ENCODE measurements at regions not wholly inside any gene's neighbourhood (a gene's known extent, or its start where the extent isn't known, plus 50 kb on each side); places are given as distances from the start of the nearest gene placed in this dataset.

- DNase-seq (ENCODE audit: insufficient read length, low spot score) = no peak
- TF ChIP-seq PAX5 (IDR thresholded peaks at IDR 0.05; ENCODE audit: insufficient read depth, low read length, severe bottlenecking) = no peak
- no peak for TF ChIP-seq TAF1 (IDR thresholded peaks at IDR 0.05; ENCODE audit: low read depth, low read length)
- no peak for TF ChIP-seq POLR2A (IDR thresholded peaks at IDR 0.05; ENCODE audit: low read depth, low read length)
- TF ChIP-seq POU2F2 (IDR thresholded peaks at IDR 0.05; ENCODE audit: low read depth, low read length) = no peak
- no peak for TF ChIP-seq POLR2AphosphoS5 (IDR thresholded peaks at IDR 0.05; ENCODE audit: low read depth, low read length)
- TF ChIP-seq SPI1 (IDR thresholded peaks at IDR 0.05; ENCODE audit: low read depth, low read length) = no peak
- no peak for FAIRE-seq
Observed at GRCh38 chr1:4404854-4405590, 249.4 kb upstream of the AJAP1 start.

DNA sequence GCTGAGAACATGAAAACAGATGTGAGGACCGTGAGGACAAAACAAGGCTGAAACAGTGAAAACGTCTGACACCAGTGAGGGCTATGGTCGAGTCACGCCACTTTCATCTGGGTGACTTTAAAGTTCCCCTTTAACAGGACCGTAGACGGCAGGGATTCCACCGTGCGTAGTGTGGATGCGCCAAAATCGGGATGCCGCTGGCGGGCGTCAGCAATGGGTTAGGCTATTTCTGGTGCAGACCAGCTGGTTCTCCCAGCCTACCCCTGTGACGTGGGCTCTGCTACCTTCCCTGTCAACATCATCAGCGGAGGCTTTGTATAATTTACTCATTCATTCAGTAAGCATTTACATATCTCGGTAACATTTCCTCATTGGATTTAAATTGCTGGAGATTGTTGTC, 246.6 kb upstream of the AJAP1 start:
- DNase-seq (ENCODE audit: insufficient read length, low spot score) (no peak), FAIRE-seq (no peak)
- TF ChIP-seq PAX5 (IDR thresholded peaks at IDR 0.05; ENCODE audit: insufficient read depth, low read length, severe bottlenecking) (no peak), POLR2AphosphoS5 (IDR thresholded peaks at IDR 0.05; ENCODE audit: low read depth, low read length) (no peak), SPI1 (IDR thresholded peaks at IDR 0.05; ENCODE audit: low read depth, low read length) (no peak), TAF1 (IDR thresholded peaks at IDR 0.05; ENCODE audit: low read depth, low read length) (no peak), POLR2A (IDR thresholded peaks at IDR 0.05; ENCODE audit: low read depth, low read length) (no peak), POU2F2 (IDR thresholded peaks at IDR 0.05; ENCODE audit: low read depth, low read length) (no peak)

- FAIRE-seq (no peak), DNase-seq (ENCODE audit: insufficient read length, low spot score) (no peak)
- TF ChIP-seq POLR2AphosphoS5 (IDR thresholded peaks at IDR 0.05; ENCODE audit: low read depth, low read length) (no peak), TAF1 (IDR thresholded peaks at IDR 0.05; ENCODE audit: low read depth, low read length) (no peak), POLR2A (IDR thresholded peaks at IDR 0.05; ENCODE audit: low read depth, low read length) (no peak), PAX5 (IDR thresholded peaks at IDR 0.05; ENCODE audit: insufficient read depth, low read length, severe bottlenecking) (no peak), POU2F2 (IDR thresholded peaks at IDR 0.05; ENCODE audit: low read depth, low read length) (no peak), SPI1 (IDR thresholded peaks at IDR 0.05; ENCODE audit: low read depth, low read length) (no peak)
Observed at GRCh38 chr1:4408380-4408779, 246.0 kb upstream of the AJAP1 start.

GRCh38 chr1:4411862-4412261, 242.5 kb upstream of the AJAP1 start:
- FAIRE-seq (no peak), DNase-seq (ENCODE audit: insufficient read length, low spot score) (no peak)
- TF ChIP-seq TAF1 (IDR thresholded peaks at IDR 0.05; ENCODE audit: low read depth, low read length) = no peak
- no peak for TF ChIP-seq POLR2AphosphoS5 (IDR thresholded peaks at IDR 0.05; ENCODE audit: low read depth, low read length)
- no peak for TF ChIP-seq SPI1 (IDR thresholded peaks at IDR 0.05; ENCODE audit: low read depth, low read length)
- no peak for TF ChIP-seq PAX5 (IDR thresholded peaks at IDR 0.05; ENCODE audit: insufficient read depth, low read length, severe bottlenecking)
- no peak for TF ChIP-seq POU2F2 (IDR thresholded peaks at IDR 0.05; ENCODE audit: low read depth, low read length)
- TF ChIP-seq POLR2A (IDR thresholded peaks at IDR 0.05; ENCODE audit: low read depth, low read length) = no peak

- FAIRE-seq (no peak), DNase-seq (ENCODE audit: insufficient read length, low spot score) (no peak)
- no peak for TF ChIP-seq SPI1 (IDR thresholded peaks at IDR 0.05; ENCODE audit: low read depth, low read length)
Observed at GRCh38 chr1:4415476-4415875, 238.9 kb upstream of the AJAP1 start.

GRCh38 chr1:4416189-4416588, 238.2 kb upstream of the AJAP1 start:
- DNase-seq (ENCODE audit: insufficient read length, low spot score) (no peak), FAIRE-seq (no peak)
- TF ChIP-seq POU2F2 (IDR thresholded peaks at IDR 0.05; ENCODE audit: low read depth, low read length) = no peak
- no peak for TF ChIP-seq SPI1 (IDR thresholded peaks at IDR 0.05; ENCODE audit: low read depth, low read length)

DNA sequence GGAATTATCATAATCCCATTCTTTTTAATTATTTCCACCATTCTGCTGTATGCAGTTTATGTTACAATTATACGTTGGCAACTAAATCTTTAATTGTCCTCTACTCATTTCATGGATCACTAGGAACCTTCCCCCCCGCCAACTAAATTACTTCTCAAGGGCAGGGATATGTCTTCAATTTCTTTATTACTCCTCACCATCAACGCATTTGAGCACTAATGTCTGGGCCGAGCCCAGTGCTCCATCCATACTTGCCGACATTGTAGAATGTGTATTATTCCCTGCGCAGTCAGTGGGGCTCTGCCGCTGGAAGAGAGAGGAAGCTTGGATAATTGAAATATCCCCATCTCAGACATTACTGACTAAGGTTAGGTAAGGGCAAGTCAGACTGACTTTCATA, 236.4 kb upstream of the AJAP1 start:
- TF ChIP-seq POU2F2 (IDR thresholded peaks at IDR 0.05; ENCODE audit: low read depth, low read length) (no peak), PAX5 (IDR thresholded peaks at IDR 0.05; ENCODE audit: insufficient read depth, low read length, severe bottlenecking) (no peak), POLR2A (IDR thresholded peaks at IDR 0.05; ENCODE audit: low read depth, low read length) (no peak), POLR2AphosphoS5 (IDR thresholded peaks at IDR 0.05; ENCODE audit: low read depth, low read length) (no peak), SPI1 (IDR thresholded peaks at IDR 0.05; ENCODE audit: low read depth, low read length) (no peak), TAF1 (IDR thresholded peaks at IDR 0.05; ENCODE audit: low read depth, low read length) (no peak)
- DNase-seq (ENCODE audit: insufficient read length, low spot score) = no peak
- no peak for FAIRE-seq

- TF ChIP-seq TAF1 (IDR thresholded peaks at IDR 0.05; ENCODE audit: low read depth, low read length) (no peak), POLR2A (IDR thresholded peaks at IDR 0.05; ENCODE audit: low read depth, low read length) (no peak)
- DNase-seq (ENCODE audit: insufficient read length, low spot score) (no peak), FAIRE-seq (no peak)
Observed at GRCh38 chr1:4421986-4422385, 232.4 kb upstream of the AJAP1 start.

DNA sequence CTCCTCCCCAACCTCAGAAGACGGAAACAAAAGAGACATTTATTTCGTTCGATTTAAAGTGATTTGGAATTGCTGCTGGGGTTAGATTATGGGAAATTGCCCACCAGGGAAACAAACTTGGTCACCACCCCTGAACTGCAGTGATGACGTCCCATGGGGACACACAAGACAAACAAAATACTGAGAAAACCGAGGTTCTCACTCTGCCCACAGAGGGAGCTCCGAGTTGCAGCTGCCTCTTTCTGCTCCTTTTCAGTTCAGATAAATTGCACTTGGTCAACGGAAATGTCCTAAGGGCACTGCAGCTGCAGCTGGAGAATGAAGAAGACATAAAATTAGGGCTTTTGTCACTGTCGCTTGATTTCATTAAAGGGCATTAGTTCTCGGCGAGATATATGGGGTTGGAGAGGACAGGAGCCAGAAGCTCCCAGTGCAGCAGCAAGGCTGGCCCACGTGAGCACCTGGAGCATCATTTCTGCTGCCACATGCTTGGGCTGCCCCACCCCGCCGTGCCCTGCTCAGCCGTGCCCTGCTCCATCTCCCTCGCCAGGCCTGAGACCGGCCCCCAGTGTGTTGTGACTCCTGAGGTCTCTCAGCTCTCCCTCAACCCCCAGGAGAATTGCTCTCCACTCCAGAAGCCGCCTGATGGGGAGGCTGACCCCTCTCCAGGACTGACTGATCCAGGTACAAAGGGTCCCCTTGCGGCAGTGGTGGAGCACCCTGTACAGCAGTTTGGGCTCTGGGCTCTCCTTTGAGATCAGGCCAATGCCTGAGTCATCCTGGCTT, 231.7 kb upstream of the AJAP1 start:
- no peak for DNase-seq (ENCODE audit: insufficient read length, low spot score)
- TF ChIP-seq POLR2A (IDR thresholded peaks at IDR 0.05; ENCODE audit: low read depth, low read length) (no peak), TAF1 (IDR thresholded peaks at IDR 0.05; ENCODE audit: low read depth, low read length) (no peak), POLR2AphosphoS5 (IDR thresholded peaks at IDR 0.05; ENCODE audit: low read depth, low read length) (no peak), PAX5 (IDR thresholded peaks at IDR 0.05; ENCODE audit: insufficient read depth, low read length, severe bottlenecking) (no peak), SPI1 (IDR thresholded peaks at IDR 0.05; ENCODE audit: low read depth, low read length) (no peak), POU2F2 (IDR thresholded peaks at IDR 0.05; ENCODE audit: low read depth, low read length) (no peak)
- no peak for FAIRE-seq

- FAIRE-seq = no peak
- TF ChIP-seq POU2F2 (IDR thresholded peaks at IDR 0.05; ENCODE audit: low read depth, low read length) (no peak), POLR2A (IDR thresholded peaks at IDR 0.05; ENCODE audit: low read depth, low read length) (no peak), PAX5 (IDR thresholded peaks at IDR 0.05; ENCODE audit: insufficient read depth, low read length, severe bottlenecking) (no peak)
- no peak for DNase-seq (ENCODE audit: insufficient read length, low spot score)
Observed at GRCh38 chr1:4424254-4424653, 230.2 kb upstream of the AJAP1 start.
